ENCODE measurements at regions not wholly inside any gene's neighbourhood (a gene's known extent, or its start where the extent isn't known, plus 50 kb on each side); places are given as distances from the start of the nearest gene placed in this dataset.

DNA sequence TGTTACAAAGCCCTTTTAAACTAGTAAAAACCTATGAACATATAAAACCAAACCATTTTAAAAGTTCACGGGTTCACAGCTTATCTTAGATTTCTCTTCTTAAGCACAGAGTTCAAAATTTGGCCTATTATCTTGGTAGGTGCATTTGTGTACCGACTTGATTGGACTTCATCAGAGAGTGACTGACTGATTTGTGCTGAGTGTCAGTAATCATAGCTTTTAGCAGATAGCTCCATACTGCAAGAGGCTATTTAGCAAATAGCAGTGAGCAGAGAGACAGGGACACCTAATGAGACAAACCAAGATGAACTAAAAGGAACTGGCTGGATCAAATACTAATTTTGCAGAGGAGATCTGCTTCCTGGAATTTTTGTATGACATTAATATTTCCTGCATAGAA, 274.5 kb downstream of the PRR16 start:
- no peak for DNase-seq

- DNase-seq, result no peak
Observed at GRCh38 chr5:120740989-120741388, 276.9 kb downstream of the PRR16 start.

- no peak for DNase-seq
Observed at GRCh38 chr5:120748474-120748873, 284.4 kb downstream of the PRR16 start.

DNA sequence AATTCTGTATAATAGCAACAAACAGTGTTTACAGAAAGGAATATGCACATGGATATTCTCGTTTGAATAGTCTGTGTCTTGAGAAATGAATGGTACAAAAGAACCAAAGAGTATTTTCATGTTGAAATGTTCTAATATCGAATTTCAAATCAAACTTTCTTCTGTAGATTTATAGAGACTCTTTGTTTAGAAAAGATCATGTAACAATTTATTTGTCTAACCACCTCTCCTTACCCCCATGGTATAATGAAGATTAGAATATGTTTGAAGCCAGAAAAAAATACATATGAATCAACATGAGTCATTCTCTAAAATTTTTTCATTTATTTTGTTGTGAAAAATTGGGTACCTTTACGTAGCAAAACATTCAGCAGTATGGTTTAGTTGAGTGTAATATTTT, 285.6 kb downstream of the PRR16 start:
- no peak for DNase-seq

- DNase-seq, result no peak
Observed at GRCh38 chr5:120759587-120759986, 295.5 kb downstream of the PRR16 start.

- DNase-seq, result no peak
Observed at GRCh38 chr5:120761986-120762385, 297.9 kb downstream of the PRR16 start.

DNA sequence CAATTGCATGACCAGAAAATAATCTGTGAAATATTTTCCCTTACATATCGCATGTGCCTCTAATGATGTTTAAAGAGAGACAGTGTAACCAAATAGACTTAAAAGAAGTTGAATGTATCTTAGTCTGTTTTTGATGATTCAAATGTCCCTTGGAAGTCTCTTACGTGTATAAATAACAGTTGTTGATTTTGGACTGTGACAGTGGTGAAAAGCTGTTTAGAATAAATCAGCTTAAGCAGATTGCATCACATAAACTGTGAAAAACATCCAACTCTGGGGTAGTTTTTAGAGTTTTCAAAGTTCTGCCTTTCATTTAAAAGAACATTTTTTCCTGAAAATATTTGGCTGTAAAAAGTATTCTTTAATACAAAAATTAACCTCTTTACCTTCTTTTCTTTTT, 301.1 kb downstream of the PRR16 start:
- no peak for DNase-seq

GRCh38 chr5:120767178-120767820, 303.2 kb downstream of the PRR16 start:
- DNase-seq, result peak; percentile 26 to 66 (median 47)

GRCh38 chr5:120769312-120769872, 305.3 kb downstream of the PRR16 start:
- peak in 1 of 3 donors; percentile 38 for DNase-seq

GRCh38 chr5:120771202-120771601, 307.1 kb downstream of the PRR16 start:
- DNase-seq, result no peak

DNA sequence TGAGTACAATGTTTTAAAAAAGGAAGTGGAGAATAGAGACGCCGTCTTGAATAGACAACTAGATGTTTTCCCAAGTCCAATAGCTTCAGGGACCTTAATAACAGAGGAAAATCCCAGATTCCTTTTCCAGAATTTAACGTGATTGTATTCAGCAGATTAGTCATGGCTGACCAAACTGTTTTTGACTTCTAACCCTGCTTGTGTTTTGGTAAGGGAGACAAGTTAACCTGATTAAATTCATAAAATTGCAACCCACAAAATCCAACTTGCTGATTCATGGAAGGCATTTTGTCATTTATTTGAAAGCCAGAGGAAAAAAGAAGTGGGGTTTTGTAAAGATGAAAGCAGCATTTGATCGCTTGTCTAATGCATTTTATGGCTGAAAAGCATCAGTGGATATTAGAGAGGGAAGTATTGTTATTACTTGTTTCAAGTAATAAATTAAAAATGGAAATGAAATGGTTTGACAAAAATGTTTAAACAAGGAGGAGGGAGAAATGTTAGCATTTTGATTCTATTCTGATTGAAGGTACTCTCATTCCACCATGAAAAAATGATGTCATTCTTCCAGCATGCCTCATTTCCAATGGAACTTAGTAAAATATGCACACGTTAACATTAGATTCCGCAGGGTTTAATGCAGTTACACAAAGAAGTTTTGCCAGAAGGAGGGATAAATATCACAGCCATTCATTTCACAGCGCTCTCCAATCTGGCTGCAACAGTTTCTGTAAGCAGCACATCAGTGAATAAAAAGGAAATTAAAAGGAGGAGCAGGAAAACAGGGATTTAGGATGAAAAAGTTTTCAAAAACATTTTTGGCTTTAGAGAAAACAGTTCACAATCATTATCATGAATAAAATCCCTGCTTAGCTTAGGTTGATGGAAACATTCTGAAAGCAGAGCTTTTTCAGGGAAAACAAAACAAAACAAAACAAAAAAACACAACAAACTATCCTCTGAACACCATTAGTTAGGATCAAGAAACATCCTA, 314.7 kb downstream of the PRR16 start:
- DNase-seq, result no peak

- no peak for DNase-seq
Observed at GRCh38 chr5:120779674-120780073, 315.6 kb downstream of the PRR16 start.

- DNase-seq, result no peak
Observed at GRCh38 chr5:120788481-120788880, 324.4 kb downstream of the PRR16 start.

GRCh38 chr5:120789918-120790317, 325.8 kb downstream of the PRR16 start:
- no peak for DNase-seq

DNA sequence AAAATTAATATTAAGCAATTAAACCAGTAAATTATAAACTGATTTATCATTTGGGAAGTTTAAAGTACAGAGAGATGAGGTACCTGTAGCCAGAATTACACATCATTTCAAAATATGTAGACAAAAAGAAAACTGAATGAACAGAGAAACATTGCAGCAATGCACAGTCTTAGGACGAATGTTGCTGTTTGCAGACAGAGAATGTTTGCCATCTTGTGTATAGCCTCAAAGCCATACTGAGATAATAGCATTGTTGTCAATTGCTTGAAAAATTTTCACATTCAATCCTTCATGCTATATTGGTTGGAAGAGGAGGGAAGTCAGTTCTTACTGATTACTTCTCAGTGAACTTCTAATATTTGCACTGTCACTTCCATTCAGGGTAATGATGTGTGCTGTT, 326.2 kb downstream of the PRR16 start:
- no peak for DNase-seq

GRCh38 chr5:120792477-120792876, 328.4 kb downstream of the PRR16 start:
- no peak for DNase-seq

GRCh38 chr5:120794121-120794520, 330.0 kb downstream of the PRR16 start:
- DNase-seq, result no peak

DNA sequence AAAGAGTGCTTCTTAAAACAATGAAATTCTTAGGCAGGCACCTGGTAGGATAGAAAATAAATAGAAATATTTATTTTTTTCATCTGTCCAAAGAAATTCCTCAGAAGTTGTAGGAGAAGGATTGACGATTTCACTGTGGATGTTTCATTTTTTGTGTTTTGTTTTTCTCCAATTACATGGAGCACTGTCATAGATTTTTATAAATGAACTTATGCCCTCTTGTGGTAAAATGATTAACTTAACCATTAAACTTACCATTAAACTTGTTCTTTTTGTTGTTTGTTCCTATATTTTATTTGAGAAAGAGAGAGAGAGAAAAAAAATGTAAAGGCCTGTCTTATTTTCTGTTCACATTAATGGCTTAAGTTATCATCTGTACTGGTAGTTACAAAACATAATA, 339.2 kb downstream of the PRR16 start:
- peak in 2 of 3 donors; percentile 28 to 46 for DNase-seq

- DNase-seq, result no peak
Observed at GRCh38 chr5:120805131-120805530, 341.0 kb downstream of the PRR16 start.

DNA sequence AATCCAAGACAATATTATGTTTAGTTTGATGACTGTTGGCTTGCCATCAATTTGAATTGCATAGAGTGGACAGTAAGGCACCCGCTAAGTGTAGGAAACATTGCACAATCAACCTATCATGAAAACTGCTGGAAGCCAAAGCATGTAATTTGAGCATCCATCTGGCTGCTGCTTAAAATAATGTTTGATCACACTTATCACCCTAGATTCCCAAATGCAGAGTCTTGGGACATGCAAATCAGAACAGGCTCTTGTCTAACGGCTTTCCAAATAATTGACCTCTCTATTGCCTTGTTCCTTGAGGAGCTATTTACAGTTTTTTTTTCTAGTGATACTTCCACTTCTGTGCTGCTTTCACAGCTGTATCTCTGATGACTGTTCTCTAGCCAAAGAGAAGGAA, 342.1 kb downstream of the PRR16 start:
- no peak for DNase-seq

DNA sequence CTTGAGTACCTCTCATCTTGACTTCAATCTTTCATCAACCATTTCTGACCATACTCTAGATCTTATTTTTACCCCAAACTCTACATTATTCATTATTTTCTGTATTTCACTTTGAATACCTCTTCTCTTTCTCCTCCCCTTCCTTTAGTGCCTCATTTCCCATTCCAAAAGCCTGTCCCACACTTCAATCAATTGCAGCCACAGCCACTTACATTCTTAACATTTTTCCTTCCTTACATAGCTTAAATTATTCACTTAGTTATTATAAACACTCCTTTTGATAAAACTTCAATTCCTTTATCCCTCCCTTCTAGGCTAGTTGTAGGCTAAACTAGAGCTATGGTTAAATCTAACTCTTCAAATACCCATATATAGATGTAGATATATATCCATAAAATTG, 344.0 kb downstream of the PRR16 start:
- no peak for DNase-seq

DNA sequence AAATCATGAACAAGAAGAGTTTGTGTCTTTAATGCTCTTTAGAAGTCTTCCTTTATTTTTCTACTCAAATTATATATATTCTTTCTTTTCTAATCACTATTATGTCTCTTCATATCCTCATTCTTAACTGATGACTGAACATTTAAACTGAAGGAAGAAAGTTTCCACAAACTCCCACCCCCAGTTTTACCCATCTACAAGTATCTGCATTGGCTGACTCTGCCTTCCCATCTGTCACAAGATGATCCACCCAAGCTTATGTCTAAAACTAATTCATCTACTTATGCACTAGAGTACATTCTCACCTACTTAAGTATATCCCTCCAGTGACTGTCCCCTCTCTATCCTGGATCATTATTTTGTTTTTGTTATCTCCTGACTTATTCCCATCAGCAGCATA, 344.5 kb downstream of the PRR16 start:
- no peak for DNase-seq

DNA sequence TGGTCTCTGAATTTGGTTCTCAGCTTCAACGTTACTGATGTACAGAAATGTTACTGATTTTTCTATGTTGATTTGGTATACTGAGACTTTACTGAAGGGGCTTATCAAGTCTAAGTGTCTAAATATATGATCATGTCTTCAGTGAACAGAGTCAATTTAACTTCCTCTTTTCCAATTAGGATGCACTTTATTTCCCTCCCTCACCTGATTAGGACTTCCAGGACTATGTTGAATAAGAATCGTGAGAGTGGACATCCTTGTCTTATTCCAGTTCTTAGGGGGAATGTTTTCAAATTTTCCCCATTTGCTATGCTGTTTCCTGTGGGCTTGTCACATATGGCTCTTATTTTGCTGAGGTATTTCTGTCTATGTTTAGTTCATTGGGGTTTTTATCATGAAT, 349.5 kb downstream of the PRR16 start:
- DNase-seq, result no peak
